OCI-LY3 (cell line): ENCODE measurements at regions not wholly inside any gene's neighbourhood (a gene's known extent, or its start where the extent isn't known, plus 50 kb on each side); places are given as distances from the start of the nearest gene placed in this dataset.

Source experiments
- H2AFZ ChIP-seq: fragments of 200-600, 300-600 bp; shearing (Covaris generic); 2 replicates; pipeline ENCODE4 v1.6.0; 2014; ENCODE audit warnings: antibody characterized with exemption, low read depth, low read length
- H3K27ac ChIP-seq: fragments of 200-600, 300-600 bp; sonication (generic); 2 replicates; pipeline ENCODE4 v1.5.1; 2014; ENCODE audit warnings: mild to moderate bottlenecking, low read length, moderate library complexity, mixed read lengths
- H3K27me3 ChIP-seq: fragments of 200-600, 300-600 bp; sonication (generic); 2 replicates; pipeline ENCODE4 v1.6.1; 2014; ENCODE audit warnings: low read depth, low read length, mixed read lengths
- H3K36me3 ChIP-seq: fragments of 200-600, 300-600 bp; sonication (generic); replicated peaks from 2 replicates; pipeline ENCODE3; 2014; ENCODE audit warnings: low read depth, low read length, mixed read lengths
- H3K4me1 ChIP-seq: fragments of 300-600, 200-600 bp; sonication (generic); 2 replicates; pipeline ENCODE4 v1.6.1; 2014; ENCODE audit warnings: low read length, mixed read lengths
- H3K4me2 ChIP-seq: fragments of 200-600, 300-600 bp; sonication (generic); 2 replicates; pipeline ENCODE4 v1.6.1; 2014; ENCODE audit warnings: low read length, mixed read lengths
- H3K4me3 ChIP-seq: fragments of 300-600, 200-600 bp; sonication (generic); 2 replicates; pipeline ENCODE4 v1.5.1; 2014; ENCODE audit warnings: antibody characterized with exemption, mild to moderate bottlenecking, low read length, moderate library complexity
- H3K79me2 ChIP-seq: fragments of 300-600, 200-600 bp; shearing (Covaris generic); 2 replicates; pipeline ENCODE4 v1.6.1; 2014; ENCODE audit warnings: mild to moderate bottlenecking, low read length, mixed read lengths
- H3K9ac ChIP-seq: fragments of 300-600, 200-600 bp; shearing (Covaris generic); 2 replicates; pipeline ENCODE4 v1.6.0; 2014; ENCODE audit warnings: mild to moderate bottlenecking, low read length, moderate library complexity
- H3K9me3 ChIP-seq: fragments of 200-600, 300-600 bp; shearing (Covaris generic); 2 replicates; pipeline ENCODE4 v1.6.1; 2014; ENCODE audit warnings: low read length, mixed read lengths; ENCODE audit not compliant: insufficient read depth
- H4K20me1 ChIP-seq: fragments of 200-600, 300-600 bp; sonication (generic); 2 replicates; pipeline ENCODE4 v1.6.1; 2016; ENCODE audit warnings: low read length, mixed read lengths; ENCODE audit not compliant: insufficient read depth
- CTCF ChIP-seq: fragments of 200-600, 300-600 bp; sonication (generic); IDR thresholded peaks from 2 replicates; pipeline ENCODE4 v1.5.1; 2014; ENCODE audit warnings: antibody characterized with exemption, low read length, low read depth
- EZH2phosphoT487 ChIP-seq: fragments of 200-600 bp; shearing (Covaris generic); IDR thresholded peaks from 2 replicates; pipeline ENCODE4 v1.6.1; 2018; ENCODE audit warnings: antibody characterized with exemption, mixed run types, low read depth

- H3K4me2 ChIP-seq, result no peak overlapping the region
- no peak overlapping the region for H3K27ac ChIP-seq
Observed at GRCh38 chr12:67764946-67765619, 116.5 kb downstream of the DYRK2 start.

GRCh38 chr12:67765776-67766766, 117.5 kb downstream of the DYRK2 start:
- no peak overlapping the region for H3K27ac ChIP-seq
- no peak overlapping the region for H3K9ac ChIP-seq
- no peak overlapping the region for H3K4me3 ChIP-seq
- peaks cover 15% of the 10 kb centered on the region for H3K27me3 ChIP-seq
- H3K36me3 ChIP-seq, result no peaks in the 10 kb centered on the region
- peaks cover 16% of the 10 kb centered on the region for H3K4me1 ChIP-seq
- no peaks in the 10 kb centered on the region for H3K9me3 ChIP-seq
- H3K4me2 ChIP-seq, result no peak overlapping the region
- H3K79me2 ChIP-seq, result no peaks in the 10 kb centered on the region
- no peak overlapping the region for H2AFZ ChIP-seq
- TF ChIP-seq CTCF (no peak), EZH2phosphoT487 (no peak)
- no peaks in the 10 kb centered on the region for H4K20me1 ChIP-seq

More at GRCh38 chr12:67764946-67765619, 116.5 kb downstream of the DYRK2 start:
- Histone ChIP-seq H3K36me3 (no peaks in the 10 kb centered on the region), H3K9ac (no peak overlapping the region), H3K4me3 (no peak overlapping the region), H4K20me1 (no peaks in the 10 kb centered on the region), H3K27me3 (peaks cover 18% of the 10 kb centered on the region), H3K79me2 (no peaks in the 10 kb centered on the region), H2AFZ (no peak overlapping the region), H3K4me1 (peaks cover 22% of the 10 kb centered on the region), H3K9me3 (no peaks in the 10 kb centered on the region)
- TF ChIP-seq CTCF, result no peak
- no peak for TF ChIP-seq EZH2phosphoT487

- Histone ChIP-seq H2AFZ (no peak overlapping the region), H3K79me2 (no peaks in the 10 kb centered on the region), H3K27me3 (no peaks in the 10 kb centered on the region), H3K4me3 (no peak overlapping the region), H3K4me1 (no peaks in the 10 kb centered on the region), H3K36me3 (no peaks in the 10 kb centered on the region), H4K20me1 (no peaks in the 10 kb centered on the region), H3K9ac (no peak overlapping the region), H3K4me2 (no peak overlapping the region), H3K9me3 (no peaks in the 10 kb centered on the region), H3K27ac (no peak overlapping the region)
- TF ChIP-seq CTCF (no peak), EZH2phosphoT487 (no peak)
Observed at GRCh38 chr12:67772267-67773169, 124.0 kb downstream of the DYRK2 start.
